ENCODE measurements at regions not wholly inside any gene's neighbourhood (a gene's known extent, or its start where the extent isn't known, plus 50 kb on each side); places are given as distances from the start of the nearest gene placed in this dataset.

DNA sequence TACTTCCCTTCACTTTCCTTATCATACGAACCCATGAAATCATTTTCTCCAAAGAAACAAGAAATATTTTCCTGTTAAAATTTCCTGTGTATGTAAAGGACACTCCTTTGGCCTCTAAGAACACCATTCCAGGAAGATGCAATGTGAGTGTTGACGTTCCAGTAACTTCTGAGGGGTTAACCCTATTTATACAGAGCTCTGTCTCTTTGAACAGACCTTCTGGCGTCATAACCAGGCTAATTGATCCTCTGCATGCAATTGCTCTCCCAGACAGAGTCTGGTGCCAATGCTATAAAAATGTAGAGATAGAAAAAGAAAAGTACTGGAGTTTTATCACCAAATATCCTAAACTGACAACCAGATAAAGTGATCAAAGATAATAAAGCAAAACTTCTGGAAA, 218.5 kb downstream of the TLE1 start:
- DNase-seq (ENCODE audit: low spot score), result no peak
- TF ChIP-seq, protein P1, sequence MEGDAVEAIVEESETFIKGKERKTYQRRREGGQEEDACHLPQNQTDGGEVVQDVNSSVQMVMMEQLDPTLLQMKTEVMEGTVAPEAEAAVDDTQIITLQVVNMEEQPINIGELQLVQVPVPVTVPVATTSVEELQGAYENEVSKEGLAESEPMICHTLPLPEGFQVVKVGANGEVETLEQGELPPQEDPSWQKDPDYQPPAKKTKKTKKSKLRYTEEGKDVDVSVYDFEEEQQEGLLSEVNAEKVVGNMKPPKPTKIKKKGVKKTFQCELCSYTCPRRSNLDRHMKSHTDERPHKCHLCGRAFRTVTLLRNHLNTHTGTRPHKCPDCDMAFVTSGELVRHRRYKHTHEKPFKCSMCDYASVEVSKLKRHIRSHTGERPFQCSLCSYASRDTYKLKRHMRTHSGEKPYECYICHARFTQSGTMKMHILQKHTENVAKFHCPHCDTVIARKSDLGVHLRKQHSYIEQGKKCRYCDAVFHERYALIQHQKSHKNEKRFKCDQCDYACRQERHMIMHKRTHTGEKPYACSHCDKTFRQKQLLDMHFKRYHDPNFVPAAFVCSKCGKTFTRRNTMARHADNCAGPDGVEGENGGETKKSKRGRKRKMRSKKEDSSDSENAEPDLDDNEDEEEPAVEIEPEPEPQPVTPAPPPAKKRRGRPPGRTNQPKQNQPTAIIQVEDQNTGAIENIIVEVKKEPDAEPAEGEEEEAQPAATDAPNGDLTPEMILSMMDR (conservative IDR thresholded peaks at IDR 0.05; ENCODE audit: low read depth), result no peak
- POLR2A ChIA-PET (ENCODE audit: low non-redundant PET), result no interaction called here
- H3K27ac ChIP-seq, result no peak overlapping the region
- CTCF ChIA-PET, result no interaction called here

- CTCF ChIA-PET, result no interaction called here
These were observed 221.2 kb downstream of the TLE1 start for GRCh38 chr9:81468084-81468595.

DNA sequence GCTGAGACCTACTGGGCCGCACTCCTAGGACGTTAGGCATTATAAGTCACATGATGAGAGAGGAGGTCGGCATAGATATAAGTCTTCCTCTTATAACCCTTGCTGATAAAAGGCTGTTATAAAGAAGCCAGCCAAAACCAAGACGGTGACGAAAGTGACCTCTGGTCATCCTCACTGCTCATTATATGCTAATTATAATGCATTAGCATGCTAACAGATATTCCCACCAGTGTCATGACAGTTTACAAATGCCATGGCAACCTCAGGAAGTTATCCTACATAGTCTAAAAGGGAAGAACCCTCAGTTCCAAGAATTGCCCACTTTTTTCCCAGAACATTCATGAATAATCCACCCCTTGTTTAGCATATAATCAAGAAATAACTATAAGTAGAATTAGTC, 222.4 kb downstream of the TLE1 start:
- ChIA-PET POLR2A (ENCODE audit: low non-redundant PET) (no interaction called here), CTCF (no interaction called here)
- TF ChIP-seq, protein P1 (conservative IDR thresholded peaks at IDR 0.05; ENCODE audit: low read depth), result no peak
- no peak for DNase-seq (ENCODE audit: low spot score)
- H3K27ac ChIP-seq, result no peak overlapping the region

More at GRCh38 chr9:81468084-81468595, 221.2 kb downstream of the TLE1 start:
- TF ChIP-seq, protein P1 (conservative IDR thresholded peaks at IDR 0.05; ENCODE audit: low read depth), result no peak
- POLR2A ChIA-PET (ENCODE audit: low non-redundant PET), result no interaction called here
- DNase-seq (ENCODE audit: low spot score), result no peak
- H3K27ac ChIP-seq, result no peak overlapping the region

- no peak overlapping the region for H3K27ac ChIP-seq
- CTCF ChIA-PET, result interaction anchor here (0.6 to 1.2 kb wide), 2 partner anchors 8 to 58 kb away, joined by 3 read pairs; no protein-coding TSS in a partner anchor
- DNase-seq (ENCODE audit: low spot score), result no peak
- TF ChIP-seq, protein P1 (conservative IDR thresholded peaks at IDR 0.05; ENCODE audit: low read depth), result no peak
- POLR2A ChIA-PET (ENCODE audit: low non-redundant PET), result no interaction called here
These were observed 223.8 kb downstream of the TLE1 start for GRCh38 chr9:81465468-81466011.

- H3K27ac ChIP-seq, result no peak overlapping the region
- POLR2A ChIA-PET (ENCODE audit: low non-redundant PET), result no interaction called here
These were observed 226.5 kb downstream of the TLE1 start for GRCh38 chr9:81462801-81463200.

DNA sequence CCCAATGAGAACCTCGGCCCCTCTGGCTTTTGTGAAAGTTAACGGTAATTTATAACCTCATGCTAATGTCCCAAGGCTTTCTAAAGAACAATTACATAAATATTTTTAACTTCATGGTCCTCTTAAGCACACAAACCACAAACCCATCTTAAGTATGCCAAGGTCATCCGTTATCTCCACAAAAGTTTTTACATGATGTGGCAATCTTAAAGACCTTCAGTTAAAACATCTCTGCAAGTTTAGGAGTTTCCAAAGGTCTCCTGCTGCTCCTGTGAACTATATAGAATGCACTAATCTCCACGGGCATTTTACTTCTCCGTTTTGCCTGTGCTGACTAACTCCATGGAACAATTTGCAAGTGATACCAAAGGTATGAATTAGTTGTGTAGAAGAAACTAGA, 228.2 kb downstream of the TLE1 start:
- ChIA-PET POLR2A (ENCODE audit: low non-redundant PET) (no interaction called here), CTCF (no interaction called here)
- DNase-seq (ENCODE audit: low spot score), result no peak
- no peak overlapping the region for H3K27ac ChIP-seq
- TF ChIP-seq, protein P1 (conservative IDR thresholded peaks at IDR 0.05; ENCODE audit: low read depth), result no peak

More at GRCh38 chr9:81462801-81463200, 226.5 kb downstream of the TLE1 start:
- TF ChIP-seq, protein P1 (conservative IDR thresholded peaks at IDR 0.05; ENCODE audit: low read depth), result no peak
- DNase-seq (ENCODE audit: low spot score), result no peak
- CTCF ChIA-PET, result interaction anchor here (0.6 kb wide), 1 partner anchor 507 kb away, joined by 3 read pairs; no protein-coding TSS in a partner anchor
